Retinal pigment epithelial cell (primary cell): ENCODE measurements at regions not wholly inside any gene's neighbourhood (a gene's known extent, or its start where the extent isn't known, plus 50 kb on each side); places are given as distances from the start of the nearest gene placed in this dataset.

ENCODE experiments used
- DNase-seq: peaks from one replicate; pipeline ENCODE4 v3.0.0-alpha.2; 2010; ENCODE audit warnings: low read depth
- H3K4me3 ChIP-seq: 2 replicates; pipeline ENCODE4 v1.5.1; 2011; ENCODE audit warnings: mild to moderate bottlenecking, low read length, control low read depth, moderate library complexity
- CTCF ChIP-seq: conservative IDR thresholded peaks from 2 replicates; pipeline ENCODE4 v1.5.1; 2011; ENCODE audit warnings: low read depth, low read length, control low read depth, inconsistent platforms

GRCh38 chr7:98555403-98555802 lies 61.7 kb upstream of the NPTX2 start:
- TF ChIP-seq CTCF: no peak
- DNase-seq: no peak
- no peak overlapping the region for H3K4me3 ChIP-seq

DNA sequence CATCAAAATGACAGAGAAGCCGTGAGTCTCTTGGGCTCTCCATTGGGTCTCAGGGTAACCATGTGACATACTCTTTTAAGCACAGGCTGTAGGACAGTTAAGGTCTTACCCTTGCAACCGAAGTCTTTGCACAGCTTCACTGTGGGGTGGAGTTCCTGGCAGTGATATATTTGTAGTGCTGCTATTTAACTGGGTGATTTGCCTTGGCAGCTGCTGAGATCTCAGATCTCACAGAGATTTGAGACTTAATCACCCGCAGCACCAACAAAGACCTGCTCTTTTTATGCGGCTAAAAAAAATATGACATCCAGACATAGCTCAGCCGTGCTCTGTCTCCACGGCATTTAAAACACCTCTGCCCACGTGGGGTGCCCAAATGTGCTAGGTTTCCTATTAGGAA lies 63.4 kb upstream of the NPTX2 start:
- no peak overlapping the region for H3K4me3 ChIP-seq
- no peak for DNase-seq
- no peak for TF ChIP-seq CTCF

DNA sequence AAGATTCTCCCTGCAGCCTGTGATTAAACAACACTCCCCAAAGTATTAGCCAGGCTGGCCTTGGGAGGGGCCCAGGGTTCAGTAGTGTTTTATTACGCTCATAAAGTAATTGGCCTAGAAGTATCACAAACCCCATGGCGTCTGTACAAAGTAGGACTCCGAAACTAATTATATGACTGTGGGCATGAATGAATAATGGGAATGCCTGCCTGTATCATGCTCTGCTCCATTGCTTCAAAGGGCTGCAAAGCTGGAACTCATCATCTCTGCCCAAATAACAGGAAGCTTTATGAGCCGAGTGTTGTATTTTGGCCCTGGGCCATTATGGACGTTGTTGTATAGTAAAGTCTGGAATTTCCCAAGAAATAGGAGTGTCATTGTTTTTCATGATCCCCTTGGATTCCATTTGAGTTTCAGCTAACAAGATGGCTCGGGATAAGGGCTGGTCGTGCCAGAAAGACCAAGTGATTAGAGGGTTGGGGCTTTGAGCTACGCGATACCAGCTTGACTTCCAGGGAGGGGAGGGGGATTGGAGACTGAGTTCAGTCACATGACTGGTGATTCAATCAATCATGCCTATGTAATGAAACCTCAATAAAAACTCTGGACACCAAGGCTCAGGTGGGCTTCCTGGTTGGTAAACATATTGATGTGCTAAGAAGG lies 65.3 kb upstream of the NPTX2 start:
- TF ChIP-seq CTCF: no peak
- DNase-seq: no peak
- H3K4me3 ChIP-seq: no peak overlapping the region

DNA sequence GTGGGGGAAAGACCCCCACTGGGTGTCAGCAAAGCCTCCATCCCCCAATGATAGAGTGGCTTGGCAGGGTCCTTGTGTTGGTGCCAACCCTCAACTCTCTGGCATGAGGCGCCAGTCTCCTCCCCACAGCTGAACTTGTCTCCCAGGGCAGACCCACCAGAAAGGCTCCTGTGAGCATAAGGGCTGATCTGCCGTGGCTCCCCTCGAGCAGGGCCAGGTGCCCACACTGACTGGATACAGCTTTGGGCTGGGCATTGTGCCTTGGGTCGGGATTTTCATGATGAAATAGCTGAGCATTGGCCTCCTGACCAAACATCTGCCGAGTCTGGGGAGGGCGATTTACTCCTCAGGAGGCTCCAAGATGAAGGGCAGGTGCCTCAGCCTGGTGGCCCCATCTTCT lies 68.1 kb upstream of the NPTX2 start:
- H3K4me3 ChIP-seq: no peak overlapping the region
- no peak for DNase-seq
- TF ChIP-seq CTCF: no peak

DNA sequence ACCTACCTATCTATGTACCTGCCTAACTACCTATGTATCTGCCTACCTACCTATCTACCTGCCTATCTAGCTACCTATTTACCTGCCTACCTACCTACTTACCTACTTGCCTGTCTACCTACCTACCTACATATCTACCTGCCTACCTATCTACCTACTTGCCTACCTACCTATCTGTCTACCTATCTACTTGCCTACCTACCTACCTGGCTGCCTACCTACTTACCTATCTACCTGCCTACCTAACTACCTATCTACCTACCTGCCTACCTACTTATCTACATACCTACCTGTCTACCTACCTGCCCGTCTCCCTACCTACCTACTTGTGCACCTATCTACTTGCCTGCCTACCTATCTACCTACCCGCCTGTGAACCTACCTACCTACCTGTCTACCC lies 68.7 kb upstream of the NPTX2 start:
- TF ChIP-seq CTCF: no peak
- DNase-seq: no peak
- no peak overlapping the region for H3K4me3 ChIP-seq

- no peak for DNase-seq
- TF ChIP-seq CTCF: no peak
- H3K4me3 ChIP-seq: no peak overlapping the region
Measured at GRCh38 chr7:98541101-98541500, 76.0 kb upstream of the NPTX2 start.

DNA sequence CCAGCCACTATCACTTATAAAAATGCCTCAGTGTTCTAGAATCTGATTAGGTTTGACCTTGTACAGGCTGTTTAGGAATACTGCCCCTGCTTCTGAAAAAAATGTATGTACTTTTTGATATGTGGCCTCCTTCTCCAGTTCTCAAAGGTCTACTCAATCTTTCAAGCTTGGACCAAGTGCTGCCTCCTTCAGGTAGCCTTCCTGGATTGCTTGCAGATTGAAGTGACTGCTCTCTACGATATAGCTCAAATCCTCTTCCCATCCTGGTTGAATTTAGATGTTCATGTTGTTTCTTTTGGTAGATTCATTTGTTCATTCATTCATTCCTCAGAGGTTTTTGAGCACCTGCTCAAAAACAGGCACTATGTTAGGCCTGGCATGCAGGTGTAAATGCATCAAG lies 77.2 kb upstream of the NPTX2 start:
- no peak for DNase-seq
- TF ChIP-seq CTCF: no peak
- H3K4me3 ChIP-seq: no peak overlapping the region
